IPS DF 4.7 (cell line): ENCODE measurements at regions not wholly inside any gene's neighbourhood (a gene's known extent, or its start where the extent isn't known, plus 50 kb on each side); places are given as distances from the start of the nearest gene placed in this dataset.

Source experiments
- DNase-seq: peaks from one replicate; pipeline ENCODE4 v3.0.0-alpha.2; 2013; ENCODE audit warnings: low spot score; ENCODE audit errors: extremely low read depth

DNA sequence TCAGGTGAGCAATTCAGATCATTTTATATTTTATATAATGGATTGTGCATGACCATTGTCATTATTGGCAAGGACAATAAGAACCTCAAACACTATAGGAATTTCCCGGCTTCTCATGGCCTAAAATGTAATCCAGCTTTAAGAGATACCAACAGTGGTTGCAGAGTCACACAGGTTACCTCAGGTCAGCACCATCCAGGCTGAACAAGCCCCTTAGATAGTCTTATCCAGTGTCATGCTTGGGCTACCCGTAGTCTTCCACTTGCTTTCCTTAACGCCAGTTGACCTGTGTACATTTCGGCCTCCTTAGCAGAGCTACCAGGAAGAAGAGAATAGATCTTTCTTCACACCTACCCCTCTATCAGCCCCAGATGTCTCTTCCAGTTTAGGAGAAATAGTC is 293.3 kb upstream of the SYT4 start:
- DNase-seq: no peak

DNA sequence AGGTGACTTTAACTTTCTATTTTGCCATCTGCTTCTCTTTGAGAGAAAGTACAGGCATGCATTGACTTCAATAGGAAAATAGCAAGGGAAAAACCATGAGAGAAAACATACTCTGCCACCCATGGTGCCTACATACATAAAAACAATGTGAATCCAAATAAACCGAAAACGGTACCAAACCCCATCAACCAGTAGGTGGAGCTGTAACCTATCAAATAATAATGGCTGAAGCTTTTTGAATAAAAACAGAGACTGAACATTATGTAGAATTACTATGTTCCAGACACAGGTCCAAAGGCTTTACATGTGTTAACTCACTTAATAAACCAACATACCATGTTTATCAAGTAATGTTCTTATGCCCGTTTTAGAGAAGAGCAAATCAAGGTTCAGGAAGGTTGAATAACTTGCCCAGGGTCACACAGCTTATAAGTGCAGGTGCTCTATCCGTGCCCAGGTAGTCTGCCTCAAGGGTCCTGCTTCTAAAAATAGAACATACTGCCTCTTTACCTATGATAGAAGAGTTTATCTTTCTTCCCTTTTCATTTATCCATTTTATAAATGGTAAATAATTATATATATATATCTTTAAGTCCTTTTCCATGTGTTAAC is 293.9 kb upstream of the SYT4 start:
- DNase-seq: peak; percentile 36

DNA sequence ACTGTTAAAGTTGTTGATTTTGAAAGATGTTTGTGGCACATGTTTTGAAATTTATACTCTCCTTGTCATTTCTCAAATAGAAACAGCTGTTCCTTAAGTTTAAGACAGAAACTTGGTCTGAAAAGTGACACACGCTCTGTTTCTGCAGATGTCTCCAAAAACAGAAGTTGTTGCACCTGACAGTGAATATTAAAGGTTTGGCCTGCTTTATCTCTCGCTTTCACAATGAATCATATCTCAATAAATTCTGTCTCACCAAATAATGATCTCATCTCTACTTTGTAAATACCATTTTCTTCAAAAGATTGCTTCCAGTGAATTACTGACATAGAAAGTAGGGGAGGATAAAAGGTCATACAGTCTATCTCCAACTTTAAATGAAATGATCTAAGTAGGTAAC is 294.9 kb upstream of the SYT4 start:
- no peak for DNase-seq

DNA sequence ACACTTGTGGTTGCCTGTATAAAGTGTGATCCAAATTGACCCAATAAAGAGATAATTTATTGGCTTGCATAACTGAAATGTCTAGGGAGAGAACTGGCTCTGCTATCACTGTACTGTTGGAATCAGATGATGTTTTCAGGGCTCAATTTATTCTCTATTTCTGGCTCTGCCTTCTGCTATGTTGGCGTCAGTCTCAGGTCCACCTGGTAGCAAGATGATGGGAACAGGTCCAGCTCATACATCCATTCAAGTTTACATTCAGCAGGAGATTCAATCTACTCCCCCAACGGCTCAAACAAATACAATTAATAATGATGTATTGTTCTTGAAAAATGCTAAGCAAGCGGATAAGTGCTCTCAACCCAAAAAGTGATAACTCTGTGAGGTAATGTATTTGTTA is 297.7 kb upstream of the SYT4 start:
- no peak for DNase-seq

DNA sequence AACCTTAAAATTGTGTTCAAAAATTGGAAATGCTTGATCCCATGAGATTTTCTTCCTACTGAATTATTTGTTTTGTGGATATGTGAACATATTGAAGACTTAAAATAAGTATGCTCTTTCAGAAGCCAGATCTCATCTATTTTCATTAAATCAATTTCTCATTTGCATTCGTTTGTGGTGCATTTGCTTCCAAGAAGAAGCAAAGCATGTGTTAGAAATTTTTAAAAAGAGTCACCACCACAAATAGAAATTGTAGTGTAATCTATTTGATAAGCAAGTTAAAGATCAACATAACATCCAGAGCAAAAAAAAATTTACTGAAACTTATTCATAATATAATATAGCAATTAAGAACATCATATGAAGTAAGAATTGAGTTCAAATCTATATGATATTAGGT is 300.9 kb upstream of the SYT4 start:
- DNase-seq: no peak

DNA sequence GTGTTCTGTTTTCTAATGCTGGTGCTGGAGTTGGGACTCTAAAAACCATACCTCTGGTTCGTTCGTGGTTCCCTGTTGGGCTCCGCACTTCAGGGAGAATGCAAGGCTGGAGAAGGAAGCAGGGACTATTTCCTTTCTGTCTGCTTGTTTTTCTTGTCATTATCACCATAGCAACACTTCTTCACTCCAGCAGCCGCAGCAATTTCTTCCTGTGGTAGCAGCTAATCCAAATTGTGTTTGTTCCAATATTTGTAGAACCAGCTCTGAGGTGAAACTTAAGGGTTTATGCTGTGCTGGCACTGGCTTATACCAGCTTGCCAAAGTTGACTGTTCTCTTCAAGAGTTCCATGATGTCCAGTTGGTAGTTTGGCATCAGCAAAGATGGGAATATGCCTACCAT is 301.4 kb upstream of the SYT4 start:
- no peak for DNase-seq

DNA sequence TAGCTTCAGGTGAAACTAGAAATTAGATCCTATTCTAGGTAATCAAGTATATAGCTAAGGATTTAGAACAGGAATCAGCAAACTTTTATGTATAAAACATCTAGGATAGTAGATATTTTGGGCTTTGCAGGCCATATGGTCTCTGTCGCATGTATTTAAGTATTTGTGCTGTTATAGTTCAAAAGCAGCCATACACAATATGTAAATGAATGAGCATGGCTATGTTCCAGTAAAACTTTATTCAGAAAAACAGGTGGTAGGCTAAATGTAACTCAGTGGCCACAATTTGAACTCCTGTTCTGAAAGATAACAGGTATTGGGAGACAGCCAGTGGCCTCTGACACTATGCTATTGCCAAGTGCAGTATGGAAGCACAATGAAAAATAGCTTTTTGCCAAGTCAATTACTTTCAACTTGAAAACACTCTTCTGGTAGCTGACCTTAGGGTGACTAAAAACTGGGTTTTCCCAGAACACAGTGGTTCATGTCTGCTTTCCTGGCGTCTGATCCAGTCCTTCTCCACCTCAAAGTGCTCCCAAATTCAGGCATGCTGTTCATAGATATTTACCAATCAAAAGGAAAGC is 304.7 kb upstream of the SYT4 start:
- DNase-seq: no peak

DNA sequence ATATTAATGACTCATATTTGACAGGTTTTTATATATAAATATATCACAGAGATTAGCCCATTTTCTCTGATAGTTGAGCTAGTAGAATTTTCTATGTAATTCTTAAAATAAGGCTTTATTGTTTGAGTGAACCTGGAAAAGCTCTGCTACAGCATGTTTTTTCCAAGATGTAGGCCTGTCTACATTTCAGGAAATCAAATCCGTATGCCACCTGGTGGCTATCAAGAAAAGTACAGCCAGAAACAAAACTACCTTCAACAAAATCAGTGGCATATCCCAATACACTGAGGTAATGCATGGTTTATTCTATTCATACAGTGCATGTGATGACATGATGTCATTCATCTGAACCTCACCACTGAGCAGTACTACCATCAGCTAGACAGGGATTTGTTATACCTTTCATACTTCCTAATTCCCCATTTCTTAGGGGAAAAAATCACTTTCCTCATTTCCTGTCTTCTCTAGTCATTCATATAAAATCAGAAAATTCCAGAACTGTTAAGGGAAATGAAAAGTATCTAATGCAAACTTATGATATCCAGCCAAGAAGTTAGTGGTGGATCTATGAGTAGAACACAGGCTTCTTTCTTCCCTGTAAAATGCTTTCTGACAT is 310.4 kb upstream of the SYT4 start:
- peak; percentile 14 for DNase-seq

DNA sequence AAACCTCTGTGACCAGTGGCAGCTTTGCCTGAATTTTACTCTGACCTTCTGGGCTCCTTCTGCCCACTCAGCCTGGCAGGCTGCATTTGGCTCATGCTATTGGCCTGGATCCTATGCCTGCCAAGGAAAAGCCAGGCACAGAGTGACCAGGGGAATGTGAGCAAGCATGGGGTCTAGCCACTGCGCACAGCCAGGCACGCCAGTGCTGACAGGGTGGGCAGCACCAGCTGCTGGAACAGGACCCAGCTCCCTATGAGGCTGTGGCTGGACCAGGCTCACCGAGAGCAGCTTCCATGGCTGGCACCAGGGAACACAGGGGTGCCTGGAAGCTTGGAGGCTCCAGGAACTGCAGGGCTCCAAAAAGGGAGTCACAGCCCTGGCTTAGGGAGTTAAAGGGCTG is 311.5 kb upstream of the SYT4 start:
- DNase-seq: no peak

DNA sequence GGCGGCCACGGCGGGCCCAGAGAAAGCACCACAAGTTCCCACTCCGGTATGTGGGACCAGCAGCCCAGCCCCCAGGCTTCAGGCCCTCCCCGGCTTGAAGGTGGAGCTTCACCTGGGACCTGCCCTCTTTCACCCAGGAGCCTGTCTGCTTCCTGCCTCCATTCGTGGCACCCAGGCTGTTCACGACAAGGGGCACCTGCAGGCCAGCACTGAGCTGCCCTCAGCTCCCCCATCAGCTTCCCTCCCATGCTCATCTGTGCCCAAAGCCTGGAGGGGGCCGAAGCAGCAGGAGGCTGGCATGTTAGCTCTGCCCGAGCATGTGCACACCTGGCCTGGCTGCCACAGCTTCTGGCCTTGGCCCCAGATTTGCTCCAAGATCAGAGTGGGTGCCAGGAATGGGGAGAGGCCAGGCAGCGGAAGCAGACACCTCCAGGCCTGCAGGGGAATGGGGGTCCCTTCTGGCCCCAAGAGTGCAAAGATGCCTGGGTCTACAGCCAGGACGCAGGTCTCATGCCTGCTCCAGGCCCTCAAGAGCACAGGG is 312.4 kb upstream of the SYT4 start:
- no peak for DNase-seq

DNA sequence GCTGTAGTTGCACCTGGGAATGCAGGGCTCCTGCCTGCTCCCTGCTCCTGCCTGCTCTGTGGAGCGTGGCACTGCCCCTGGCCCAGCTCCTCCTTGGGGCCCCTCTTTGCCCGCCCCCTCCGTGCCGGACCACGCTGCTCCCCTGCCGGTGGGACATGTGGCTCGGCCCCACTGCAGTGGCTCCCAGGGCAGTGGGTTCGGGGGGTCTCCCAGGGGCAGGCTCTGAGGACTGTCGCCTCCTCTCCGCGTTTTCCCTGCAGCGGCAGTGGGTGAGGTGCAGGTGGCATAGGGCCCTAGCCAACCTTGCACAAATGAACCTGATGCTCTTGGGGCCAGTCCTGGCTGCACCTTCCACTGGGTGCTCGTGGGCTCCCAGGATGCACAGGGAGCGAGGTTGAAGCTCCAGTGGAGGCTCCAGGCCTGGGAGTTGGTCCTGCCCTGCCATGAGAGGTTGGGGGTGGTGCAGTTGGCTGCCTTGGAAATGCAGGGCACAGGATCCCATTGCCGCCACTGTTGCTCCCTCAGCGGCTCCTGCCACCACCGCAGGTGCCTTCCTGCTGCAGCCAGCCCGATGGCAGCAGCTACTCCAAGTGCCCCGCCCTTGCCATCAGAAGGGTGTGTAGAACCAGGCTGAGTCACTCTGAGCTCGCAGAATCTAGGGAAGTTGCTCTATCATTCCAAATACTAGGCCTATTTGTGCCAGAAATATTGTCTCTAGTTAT is 313.1 kb upstream of the SYT4 start:
- no peak for DNase-seq

DNA sequence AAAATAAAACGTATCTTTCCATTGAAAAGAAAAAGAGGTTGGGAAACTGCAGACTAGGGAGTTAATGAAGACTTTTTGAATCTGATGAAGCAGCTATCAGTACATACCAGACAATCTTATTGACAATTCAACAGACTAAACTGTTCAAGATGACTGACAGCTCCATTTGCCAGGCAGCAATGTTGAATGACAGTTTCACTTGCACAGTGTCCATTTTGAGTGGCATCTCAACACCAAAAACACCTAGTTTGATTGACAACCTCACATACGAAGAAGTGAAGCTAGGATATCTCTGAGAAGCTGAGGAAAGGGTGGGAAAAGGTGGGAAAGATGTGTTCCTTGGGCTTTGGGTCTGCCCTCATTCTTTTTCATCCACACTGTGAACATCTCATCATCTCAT is 315.0 kb upstream of the SYT4 start:
- DNase-seq: no peak

DNA sequence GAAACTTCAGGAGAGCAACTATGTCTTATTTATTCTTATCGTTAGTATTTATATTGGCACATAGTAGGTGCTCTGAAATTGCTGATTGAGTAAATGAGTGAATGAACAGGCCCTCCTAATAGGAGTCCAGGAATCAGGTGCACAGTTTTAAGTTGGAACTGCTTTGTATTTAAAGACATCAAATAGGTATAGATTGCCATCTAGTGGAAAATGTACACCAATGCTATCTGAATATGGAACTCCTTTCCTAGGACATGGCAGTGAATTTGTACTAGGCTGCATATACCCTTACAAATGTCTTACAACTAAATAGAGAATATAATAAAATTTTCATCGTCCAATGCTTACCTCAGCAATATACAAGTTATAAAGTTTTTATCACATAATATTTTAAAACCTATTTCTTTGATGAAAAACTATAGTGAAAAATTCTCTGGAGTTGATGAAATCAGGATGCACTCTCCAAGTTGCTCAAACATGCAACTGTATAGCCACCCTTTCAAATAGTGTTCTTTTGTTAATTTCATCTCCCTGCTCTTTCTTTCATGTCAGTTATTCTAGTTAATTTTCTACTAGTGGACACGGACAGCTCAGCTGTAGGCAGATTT is 318.9 kb upstream of the SYT4 start:
- no peak for DNase-seq

DNA sequence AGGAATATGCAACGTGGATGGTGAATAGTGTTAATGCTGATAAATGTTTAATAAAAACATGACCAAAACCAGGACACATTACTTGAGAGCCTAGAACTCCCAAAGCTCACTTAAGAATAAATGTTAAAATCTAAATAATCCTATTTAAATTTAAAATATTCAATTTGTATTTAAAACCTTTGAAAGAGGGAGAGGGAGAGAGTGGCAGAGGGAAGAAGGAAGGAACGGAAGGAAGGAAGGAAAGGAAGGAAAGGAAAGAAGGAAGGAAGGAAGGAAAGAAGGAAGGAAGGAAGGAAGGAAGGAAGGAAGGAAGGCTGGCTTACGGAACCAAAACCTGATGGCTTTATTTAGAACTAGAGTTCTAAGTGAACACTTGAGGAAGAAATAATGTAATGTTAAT is 324.1 kb upstream of the SYT4 start:
- no peak for DNase-seq

DNA sequence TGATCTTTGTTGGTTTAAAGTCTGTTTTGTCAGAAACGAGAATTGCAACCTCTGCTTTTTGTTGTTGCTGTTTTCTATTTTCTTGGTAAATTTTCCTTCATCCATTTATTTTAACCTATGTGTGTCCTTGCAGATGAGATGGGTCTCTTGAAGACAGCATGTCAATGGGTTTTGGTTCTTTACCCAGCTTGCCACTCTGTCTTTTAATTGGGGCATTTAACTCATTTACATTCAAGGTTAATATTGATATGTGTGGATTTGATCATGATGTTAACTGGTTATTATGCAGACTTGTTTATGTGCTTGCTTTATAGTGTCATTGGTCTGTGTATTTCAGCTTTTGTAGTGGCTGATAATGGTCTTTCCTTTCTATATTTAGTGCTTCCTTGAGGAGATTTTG is 327.9 kb upstream of the SYT4 start:
- no peak for DNase-seq

DNA sequence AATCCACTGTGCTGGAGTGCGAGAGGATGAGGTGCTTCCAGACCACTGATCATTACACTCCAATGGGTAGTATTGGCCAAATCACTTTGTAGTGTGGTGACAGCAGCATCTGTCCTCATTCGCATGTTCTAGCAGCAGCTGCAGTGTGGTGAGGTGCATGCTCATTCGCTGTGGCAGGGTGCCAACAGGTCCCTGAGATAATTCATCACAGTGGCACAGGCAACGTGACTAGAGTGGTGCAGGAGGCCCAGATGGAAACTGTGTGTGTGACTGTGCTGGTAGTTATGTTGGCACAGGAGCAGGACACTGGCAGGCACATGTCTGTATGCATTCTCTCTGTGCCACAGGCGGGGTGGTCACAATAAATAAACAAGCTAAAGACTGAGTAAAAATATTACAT is 329.5 kb upstream of the SYT4 start:
- no peak for DNase-seq

DNA sequence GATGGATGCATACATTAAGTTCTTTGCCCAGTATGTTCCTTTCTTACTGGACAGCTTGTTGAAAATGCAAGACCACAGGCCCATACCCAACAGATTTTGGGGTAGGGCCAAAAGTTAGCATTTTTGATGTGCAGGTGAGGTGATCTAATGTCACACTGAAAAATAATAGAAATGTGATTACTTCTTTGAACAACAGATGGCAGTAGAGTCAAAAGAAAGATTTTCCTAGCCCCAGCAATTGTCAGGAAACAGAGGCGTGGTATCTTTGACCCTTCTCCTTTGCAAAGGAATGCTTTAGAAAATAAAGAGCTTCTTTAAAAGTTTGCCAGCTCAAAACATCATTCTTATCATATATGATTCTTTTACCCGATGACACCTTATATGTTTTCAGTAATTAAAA is 343.6 kb upstream of the SYT4 start:
- peak; percentile 25 for DNase-seq

DNA sequence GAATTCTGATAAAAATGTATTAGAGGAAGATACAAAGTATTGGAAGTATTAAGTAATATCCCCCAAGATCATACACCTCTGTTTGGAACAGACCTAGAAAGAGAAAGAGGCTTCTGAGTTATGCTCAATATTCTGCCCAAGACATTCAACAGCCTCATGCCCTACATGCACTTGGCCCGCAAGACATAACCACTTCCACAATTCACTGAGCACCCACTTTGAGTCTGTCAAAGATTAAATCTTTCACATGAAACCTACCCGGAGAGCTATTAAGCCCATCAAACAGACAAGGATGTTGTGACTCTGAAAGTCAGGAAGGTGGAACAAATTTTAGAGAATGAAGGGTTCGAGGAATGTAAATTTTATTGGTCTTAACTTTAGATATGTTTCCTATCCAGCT is 344.7 kb upstream of the SYT4 start:
- DNase-seq: no peak

DNA sequence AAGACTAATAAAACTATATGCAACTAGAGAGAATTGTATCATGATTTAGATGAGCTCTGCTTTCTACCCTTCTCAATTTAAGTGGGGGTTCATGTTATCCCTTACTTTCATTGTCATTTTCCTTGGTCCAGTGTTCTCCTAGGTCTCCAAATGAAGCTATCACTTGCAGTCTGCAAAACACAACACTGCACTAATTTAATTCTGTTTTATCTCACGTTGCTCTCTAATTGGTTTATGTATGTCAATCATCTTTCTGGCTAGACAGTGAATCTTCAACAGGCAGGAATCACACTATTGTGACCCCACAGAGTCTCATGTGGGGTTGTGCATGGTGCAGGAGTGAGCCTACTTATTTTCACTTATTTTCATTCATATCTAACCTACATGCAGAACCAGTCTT is 348.3 kb upstream of the SYT4 start:
- no peak for DNase-seq

DNA sequence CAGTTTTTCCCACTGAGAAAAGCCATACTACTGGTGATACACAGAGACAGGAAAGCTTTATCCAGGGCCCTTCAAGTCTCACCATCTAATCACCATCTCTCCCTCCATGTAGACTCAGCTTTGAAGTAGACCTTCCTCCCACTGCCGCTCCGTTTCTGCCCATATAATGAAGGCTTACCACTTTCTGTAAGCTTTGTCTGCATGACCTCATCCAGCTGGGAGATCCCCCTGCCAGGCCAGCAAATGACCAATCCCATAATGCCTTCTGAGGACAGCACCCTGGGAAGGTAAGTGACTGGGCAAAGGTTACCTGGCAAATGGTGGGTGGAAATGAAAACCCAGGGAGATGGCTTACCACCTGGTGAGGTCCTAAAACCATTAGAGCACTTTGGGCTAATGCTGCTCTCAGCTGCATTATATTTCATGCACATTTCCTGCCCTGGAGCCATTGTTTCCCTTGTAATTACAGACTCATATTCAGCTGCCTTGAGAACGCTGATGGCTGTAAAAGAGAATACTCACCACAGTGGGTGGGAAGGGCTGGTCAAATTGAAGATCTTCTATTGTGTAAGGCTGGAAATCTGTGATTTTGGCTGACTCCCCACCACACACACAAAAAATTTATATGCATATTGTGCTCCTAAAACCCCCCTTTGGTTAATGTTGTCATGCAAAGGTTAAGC is 350.7 kb upstream of the SYT4 start:
- no peak for DNase-seq

DNA sequence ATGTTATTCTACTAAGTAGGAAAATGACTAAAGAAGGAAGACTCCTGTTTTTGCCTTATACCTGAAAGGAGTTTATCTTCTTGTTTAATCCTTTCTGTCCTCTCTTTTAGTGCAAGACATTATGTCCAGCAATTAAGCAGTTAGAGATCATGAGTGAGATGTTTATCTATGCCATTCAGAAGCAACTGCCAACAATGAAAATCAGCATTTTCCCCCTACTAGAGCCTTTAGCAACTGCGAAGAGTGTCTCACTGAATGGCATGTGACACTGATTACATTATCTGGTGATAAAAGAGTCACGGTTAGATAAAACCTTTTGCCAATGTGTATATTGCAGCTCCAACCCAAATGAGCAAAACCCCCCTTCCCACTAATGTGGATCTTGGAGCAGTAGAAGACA is 357.7 kb upstream of the SYT4 start:
- DNase-seq: no peak
